ENCODE measurements at regions not wholly inside any gene's neighbourhood (a gene's known extent, or its start where the extent isn't known, plus 50 kb on each side); places are given as distances from the start of the nearest gene placed in this dataset.

DNA sequence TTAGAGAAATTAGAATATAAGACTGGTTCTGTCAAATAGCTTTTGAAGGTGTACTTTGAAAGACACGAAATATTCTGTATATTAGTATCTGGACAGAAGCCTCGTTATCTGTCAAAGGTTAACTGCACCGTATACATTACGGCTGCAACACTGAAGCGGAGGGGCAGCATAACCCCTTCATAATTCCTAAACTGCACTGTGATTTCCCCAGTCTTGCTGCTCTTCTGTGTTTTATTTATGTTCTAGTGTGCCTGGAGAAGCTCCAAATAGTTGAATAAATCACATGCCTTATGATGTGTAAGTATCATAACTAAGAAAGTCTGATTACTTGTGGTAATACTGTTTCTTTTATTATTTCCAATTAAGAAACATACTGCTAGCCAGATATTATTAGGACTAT is 285.7 kb upstream of the ROBO2 start:
- no peak overlapping the region for H3K4me3 ChIP-seq
- no peaks in the 10 kb centered on the region for H3K27me3 ChIP-seq
- DNase-seq (no peak), ATAC-seq (ENCODE audit: low FRiP score in 2 of 2) (no peak)
- TF ChIP-seq EP300 (IDR thresholded peaks at IDR 0.05) (no peak), POLR2AphosphoS5 (IDR thresholded peaks at IDR 0.05) (no peak), POLR2A (IDR thresholded peaks at IDR 0.05) (no peak)
- TF ChIP-seq, protein P1, sequence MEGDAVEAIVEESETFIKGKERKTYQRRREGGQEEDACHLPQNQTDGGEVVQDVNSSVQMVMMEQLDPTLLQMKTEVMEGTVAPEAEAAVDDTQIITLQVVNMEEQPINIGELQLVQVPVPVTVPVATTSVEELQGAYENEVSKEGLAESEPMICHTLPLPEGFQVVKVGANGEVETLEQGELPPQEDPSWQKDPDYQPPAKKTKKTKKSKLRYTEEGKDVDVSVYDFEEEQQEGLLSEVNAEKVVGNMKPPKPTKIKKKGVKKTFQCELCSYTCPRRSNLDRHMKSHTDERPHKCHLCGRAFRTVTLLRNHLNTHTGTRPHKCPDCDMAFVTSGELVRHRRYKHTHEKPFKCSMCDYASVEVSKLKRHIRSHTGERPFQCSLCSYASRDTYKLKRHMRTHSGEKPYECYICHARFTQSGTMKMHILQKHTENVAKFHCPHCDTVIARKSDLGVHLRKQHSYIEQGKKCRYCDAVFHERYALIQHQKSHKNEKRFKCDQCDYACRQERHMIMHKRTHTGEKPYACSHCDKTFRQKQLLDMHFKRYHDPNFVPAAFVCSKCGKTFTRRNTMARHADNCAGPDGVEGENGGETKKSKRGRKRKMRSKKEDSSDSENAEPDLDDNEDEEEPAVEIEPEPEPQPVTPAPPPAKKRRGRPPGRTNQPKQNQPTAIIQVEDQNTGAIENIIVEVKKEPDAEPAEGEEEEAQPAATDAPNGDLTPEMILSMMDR (IDR thresholded peaks at IDR 0.05): no peak
- WGBS, 2 donors: 70% methylated on average over 5 of the region's 5 CpGs
- no peaks in the 10 kb centered on the region for H3K4me1 ChIP-seq
- no peaks in the 10 kb centered on the region for H3K9me3 ChIP-seq
- H3K36me3 ChIP-seq: no peaks in the 10 kb centered on the region
- no peak overlapping the region for H3K27ac ChIP-seq

DNA sequence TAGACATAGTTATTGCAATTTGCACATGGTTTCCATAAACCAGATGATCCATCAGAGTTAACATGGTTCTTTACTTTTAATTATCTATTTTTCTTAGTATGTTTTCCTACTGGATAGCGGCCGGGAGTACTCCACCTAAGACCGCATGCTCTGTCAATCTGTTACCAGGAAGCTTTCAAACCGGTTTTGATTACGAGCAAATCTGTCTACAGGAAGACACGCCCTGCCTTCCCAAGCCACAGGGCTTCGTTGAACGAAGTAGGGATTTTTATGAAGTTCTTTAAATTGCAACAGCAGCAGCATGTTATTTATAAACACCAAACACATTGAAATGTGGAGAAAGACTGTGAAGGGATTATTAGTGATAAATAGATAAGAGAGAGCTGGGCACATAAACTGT is 283.3 kb upstream of the ROBO2 start:
- Histone ChIP-seq H3K9me3 (no peaks in the 10 kb centered on the region), H3K27me3 (no peaks in the 10 kb centered on the region), H3K4me1 (no peaks in the 10 kb centered on the region), H3K27ac (no peak overlapping the region), H3K4me3 (no peak overlapping the region), H3K36me3 (no peaks in the 10 kb centered on the region)
- DNase-seq (no peak), ATAC-seq (ENCODE audit: low FRiP score in 2 of 2) (no peak)
- 60 to 65% methylated on average over 8 of the region's 8 CpGs for WGBS, 2 donors
- TF ChIP-seq POLR2A (IDR thresholded peaks at IDR 0.05) (no peak), EP300 (IDR thresholded peaks at IDR 0.05) (no peak), POLR2AphosphoS5 (IDR thresholded peaks at IDR 0.05) (no peak)
- TF ChIP-seq, protein P1 (IDR thresholded peaks at IDR 0.05): no peak

DNA sequence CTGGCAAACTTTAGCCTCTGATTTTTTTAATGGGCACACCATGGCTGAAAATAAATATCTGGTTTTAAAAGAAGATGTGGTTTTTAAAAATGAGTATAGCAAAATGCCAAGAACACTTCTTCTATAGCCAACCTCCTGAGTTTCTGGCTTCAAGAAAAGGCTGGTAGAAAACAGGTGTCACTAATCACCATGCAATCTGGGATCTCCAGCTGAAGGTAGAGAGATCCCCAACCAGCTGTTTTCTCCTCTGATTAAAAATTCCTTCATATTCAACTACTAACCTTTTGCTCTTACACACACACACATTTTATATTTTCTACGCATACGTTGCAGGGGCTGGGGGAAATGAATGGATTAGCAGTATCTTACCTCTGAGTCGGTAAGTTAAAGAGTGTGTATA is 279.6 kb upstream of the ROBO2 start:
- Histone ChIP-seq H3K4me3 (no peak overlapping the region), H3K36me3 (no peaks in the 10 kb centered on the region), H3K4me1 (no peaks in the 10 kb centered on the region), H3K27ac (no peak overlapping the region), H3K9me3 (no peaks in the 10 kb centered on the region), H3K27me3 (no peaks in the 10 kb centered on the region)
- no peak for DNase-seq
- 95 to 98% methylated on average over 3 of the region's 3 CpGs for WGBS, 2 donors
- ATAC-seq (ENCODE audit: low FRiP score in 2 of 2): no peak
- no peak for TF ChIP-seq EP300 (IDR thresholded peaks at IDR 0.05)
- TF ChIP-seq, protein P1 (IDR thresholded peaks at IDR 0.05): no peak
- TF ChIP-seq POLR2A (IDR thresholded peaks at IDR 0.05): no peak
- TF ChIP-seq POLR2AphosphoS5 (IDR thresholded peaks at IDR 0.05): no peak

DNA sequence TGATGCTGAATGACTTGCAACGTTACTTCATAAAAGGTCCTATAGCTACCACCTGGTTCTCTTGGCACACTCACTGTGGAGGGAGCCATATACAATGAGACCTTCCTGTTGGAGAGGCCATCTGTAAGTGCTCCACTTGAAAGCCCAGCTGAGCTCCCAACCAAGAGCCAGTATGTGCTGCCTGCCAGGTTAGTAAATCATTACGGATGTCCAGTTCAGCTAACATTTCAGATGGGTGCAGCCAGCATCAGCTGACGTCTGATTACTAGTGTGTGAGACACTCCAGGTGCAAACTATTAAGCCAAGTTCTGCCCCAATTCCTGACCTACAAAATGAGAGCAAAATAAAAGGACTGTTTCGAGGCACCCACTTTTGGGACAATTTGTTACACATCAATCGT is 274.4 kb upstream of the ROBO2 start:
- Histone ChIP-seq H3K4me3 (no peak overlapping the region), H3K9me3 (no peaks in the 10 kb centered on the region), H3K4me1 (no peaks in the 10 kb centered on the region), H3K36me3 (no peaks in the 10 kb centered on the region), H3K27ac (no peak overlapping the region), H3K27me3 (no peaks in the 10 kb centered on the region)
- 62 to 70% methylated on average over 5 of the region's 5 CpGs for WGBS, 2 donors
- no peak for TF ChIP-seq EP300 (IDR thresholded peaks at IDR 0.05)
- TF ChIP-seq POLR2A (IDR thresholded peaks at IDR 0.05): no peak
- ATAC-seq (ENCODE audit: low FRiP score in 2 of 2) (no peak), DNase-seq (no peak)

DNA sequence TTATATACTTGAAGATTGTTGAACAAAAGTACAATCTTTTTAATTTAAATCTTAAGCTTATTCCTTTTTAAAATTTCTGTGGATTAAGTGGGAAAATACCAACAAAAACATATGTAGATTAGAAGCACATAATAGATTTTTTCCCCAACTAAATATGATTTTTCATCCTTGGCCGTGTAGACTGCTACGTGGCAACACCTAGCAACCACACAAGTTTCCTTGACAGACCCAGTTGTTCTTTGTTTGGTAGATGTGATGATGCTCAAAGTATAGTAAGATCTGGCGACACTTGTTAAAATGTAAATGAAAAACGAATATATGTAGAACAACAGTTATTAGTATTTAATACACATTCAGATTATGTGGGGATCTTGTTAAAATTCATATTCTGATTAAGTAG is 271.0 kb upstream of the ROBO2 start:
- no peaks in the 10 kb centered on the region for H3K4me1 ChIP-seq
- WGBS, 2 donors: 81 to 82% methylated on average over 4 of the region's 4 CpGs
- H3K27ac ChIP-seq: no peak overlapping the region
- H3K36me3 ChIP-seq: no peaks in the 10 kb centered on the region
- H3K27me3 ChIP-seq: no peaks in the 10 kb centered on the region
- TF ChIP-seq POLR2AphosphoS5 (IDR thresholded peaks at IDR 0.05) (no peak), EP300 (IDR thresholded peaks at IDR 0.05) (no peak), POLR2A (IDR thresholded peaks at IDR 0.05) (no peak)
- TF ChIP-seq, protein P1 (IDR thresholded peaks at IDR 0.05): no peak
- DNase-seq: no peak
- ATAC-seq (ENCODE audit: low FRiP score in 2 of 2): no peak
- no peaks in the 10 kb centered on the region for H3K9me3 ChIP-seq
- H3K4me3 ChIP-seq: no peak overlapping the region
